ENCODE measurements at regions not wholly inside any gene's neighbourhood (a gene's known extent, or its start where the extent isn't known, plus 50 kb on each side); places are given as distances from the start of the nearest gene placed in this dataset.

- no peak overlapping the region for H3K27ac ChIP-seq (ENCODE audit: low read length in 2 of 2)
- Mint-ChIP-seq H3K4me3 (no peak overlapping the region), H3K27me3 (no peaks in the 10 kb centered on the region), H3K4me1 (no peaks in the 10 kb centered on the region), H3K27ac (no peak overlapping the region), H3K9me3 (ENCODE audit: insufficient read depth) (peaks cover 7% of the 10 kb centered on the region)
- H3K9ac ChIP-seq (ENCODE audit: low read length) = no peak overlapping the region
- TF ChIP-seq EZH2 (IDR thresholded peaks at IDR 0.05; ENCODE audit: borderline replicate concordance, insufficient read depth, low read depth, low read length, poor library complexity, severe bottlenecking) = no peak
- TF ChIP-seq, protein P1, sequence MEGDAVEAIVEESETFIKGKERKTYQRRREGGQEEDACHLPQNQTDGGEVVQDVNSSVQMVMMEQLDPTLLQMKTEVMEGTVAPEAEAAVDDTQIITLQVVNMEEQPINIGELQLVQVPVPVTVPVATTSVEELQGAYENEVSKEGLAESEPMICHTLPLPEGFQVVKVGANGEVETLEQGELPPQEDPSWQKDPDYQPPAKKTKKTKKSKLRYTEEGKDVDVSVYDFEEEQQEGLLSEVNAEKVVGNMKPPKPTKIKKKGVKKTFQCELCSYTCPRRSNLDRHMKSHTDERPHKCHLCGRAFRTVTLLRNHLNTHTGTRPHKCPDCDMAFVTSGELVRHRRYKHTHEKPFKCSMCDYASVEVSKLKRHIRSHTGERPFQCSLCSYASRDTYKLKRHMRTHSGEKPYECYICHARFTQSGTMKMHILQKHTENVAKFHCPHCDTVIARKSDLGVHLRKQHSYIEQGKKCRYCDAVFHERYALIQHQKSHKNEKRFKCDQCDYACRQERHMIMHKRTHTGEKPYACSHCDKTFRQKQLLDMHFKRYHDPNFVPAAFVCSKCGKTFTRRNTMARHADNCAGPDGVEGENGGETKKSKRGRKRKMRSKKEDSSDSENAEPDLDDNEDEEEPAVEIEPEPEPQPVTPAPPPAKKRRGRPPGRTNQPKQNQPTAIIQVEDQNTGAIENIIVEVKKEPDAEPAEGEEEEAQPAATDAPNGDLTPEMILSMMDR (IDR thresholded peaks at IDR 0.05) = no peak
- ATAC-seq (ENCODE audit: low read depth) = no peak
- H3K4me1 ChIP-seq (ENCODE audit: control insufficient read depth in 2 of 2, insufficient read depth in 2 of 2, low read length in 2 of 2) = no peaks in the 10 kb centered on the region
- no peaks in the 10 kb centered on the region for H3K36me3 ChIP-seq (replicated peaks in 1 of 2; ENCODE audit: control extremely low read depth in 1 of 2, control insufficient read depth in 1 of 2, extremely low read depth in 1 of 2, insufficient read depth in 2 of 2, low read length in 1 of 2)
- no peak overlapping the region for H3K4me3 ChIP-seq (ENCODE audit: control extremely low read depth in 1 of 5, extremely low read depth in 1 of 5, insufficient read depth in 1 of 5, low read depth in 2 of 5, low read length in 4 of 5)
- no peak overlapping the region for H3K4me2 ChIP-seq (replicated peaks; ENCODE audit: low read depth, low read length, poor library complexity, severe bottlenecking)
- H2AFZ ChIP-seq (ENCODE audit: insufficient read depth, low read depth, low read length, poor library complexity, severe bottlenecking) = no peak overlapping the region
- intact Hi-C loops (cut with micrococcal nuclease) = no loop called here
- H3K79me2 ChIP-seq (ENCODE audit: control insufficient read depth, insufficient read depth, low read length) = no peaks in the 10 kb centered on the region
- no peaks in the 10 kb centered on the region for H4K20me1 ChIP-seq (ENCODE audit: control insufficient read depth, insufficient read depth, low read length, poor library complexity, severe bottlenecking)
- H3K9me3 ChIP-seq (ENCODE audit: control extremely low read depth in 1 of 3, control insufficient read depth in 2 of 3, insufficient read depth in 1 of 3, low read length in 2 of 3) = no peaks in the 10 kb centered on the region
- DNase-seq = no peak
- ChIA-PET CTCF (no interaction called here), POLR2A (no interaction called here)
- no peaks in the 10 kb centered on the region for H3K27me3 ChIP-seq (replicated peaks in 1 of 4; ENCODE audit: control extremely low read depth in 1 of 4, control insufficient read depth in 3 of 4, insufficient read depth in 4 of 4, low read length in 3 of 4)
Measured at GRCh38 chr7:136489808-136490207, 378.6 kb upstream of the CHRM2 start.

DNA sequence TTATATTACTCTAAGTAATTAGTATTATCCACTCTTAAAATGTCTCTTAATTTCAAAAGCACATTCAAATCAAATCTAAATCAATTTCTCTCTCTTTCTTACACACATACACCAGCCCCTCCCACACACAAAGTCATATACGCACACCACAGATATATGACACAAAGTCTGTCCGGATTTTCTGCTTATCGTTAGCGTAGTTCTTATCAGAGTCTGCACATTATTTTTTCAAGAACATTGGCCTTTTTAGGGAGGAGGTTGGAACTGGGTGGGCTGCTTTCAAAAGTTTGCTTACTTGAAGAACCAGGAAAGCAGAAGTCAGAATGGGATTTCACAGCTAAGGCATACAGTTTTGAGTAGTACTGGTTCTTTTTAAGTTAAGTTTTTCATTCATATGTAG lies 387.6 kb upstream of the CHRM2 start:
- Mint-ChIP-seq H3K4me1 (no peaks in the 10 kb centered on the region), H3K27ac (no peak overlapping the region), H3K27me3 (no peaks in the 10 kb centered on the region), H3K9me3 (ENCODE audit: insufficient read depth) (no peaks in the 10 kb centered on the region), H3K4me3 (no peak overlapping the region)
- H2AFZ ChIP-seq (ENCODE audit: insufficient read depth, low read depth, low read length, poor library complexity, severe bottlenecking) = no peak overlapping the region
- H3K36me3 ChIP-seq (replicated peaks in 1 of 2; ENCODE audit: control extremely low read depth in 1 of 2, control insufficient read depth in 1 of 2, extremely low read depth in 1 of 2, insufficient read depth in 2 of 2, low read length in 1 of 2) = no peaks in the 10 kb centered on the region
- H3K4me1 ChIP-seq (ENCODE audit: control insufficient read depth in 2 of 2, insufficient read depth in 2 of 2, low read length in 2 of 2) = no peaks in the 10 kb centered on the region
- intact Hi-C loops (cut with micrococcal nuclease) = no loop called here
- ChIA-PET CTCF (no interaction called here), POLR2A (no interaction called here)
- no peak for DNase-seq
- no peaks in the 10 kb centered on the region for H3K79me2 ChIP-seq (ENCODE audit: control insufficient read depth, insufficient read depth, low read length)
- no peak for TF ChIP-seq EZH2 (IDR thresholded peaks at IDR 0.05; ENCODE audit: borderline replicate concordance, insufficient read depth, low read depth, low read length, poor library complexity, severe bottlenecking)
- TF ChIP-seq, protein P1 (IDR thresholded peaks at IDR 0.05) = no peak
- no peaks in the 10 kb centered on the region for H4K20me1 ChIP-seq (ENCODE audit: control insufficient read depth, insufficient read depth, low read length, poor library complexity, severe bottlenecking)
- no peak overlapping the region for H3K27ac ChIP-seq (ENCODE audit: low read length in 2 of 2)
- H3K9ac ChIP-seq (ENCODE audit: low read length) = no peak overlapping the region
- H3K4me3 ChIP-seq (ENCODE audit: control extremely low read depth in 1 of 5, extremely low read depth in 1 of 5, insufficient read depth in 1 of 5, low read depth in 2 of 5, low read length in 4 of 5) = no peak overlapping the region
- no peak overlapping the region for H3K4me2 ChIP-seq (replicated peaks; ENCODE audit: low read depth, low read length, poor library complexity, severe bottlenecking)
- no peaks in the 10 kb centered on the region for H3K27me3 ChIP-seq (replicated peaks in 1 of 4; ENCODE audit: control extremely low read depth in 1 of 4, control insufficient read depth in 3 of 4, insufficient read depth in 4 of 4, low read length in 3 of 4)
- H3K9me3 ChIP-seq (ENCODE audit: control extremely low read depth in 1 of 3, control insufficient read depth in 2 of 3, insufficient read depth in 1 of 3, low read length in 2 of 3) = peaks cover 0 to under 1% (median 0%) of the 10 kb centered on the region in 3 donors
- ATAC-seq (ENCODE audit: low read depth) = no peak
- WGBS (ENCODE audit: insufficient coverage) = no CpG with 5 or more reads among the region's 4 CpGs

Measured in B cell (primary cell).